GM18520 (cell line): ENCODE measurements at regions not wholly inside any gene's neighbourhood (a gene's known extent, or its start where the extent isn't known, plus 50 kb on each side); places are given as distances from the start of the nearest gene placed in this dataset.
A peak's percentile ranks its signal among the peaks of the same experiment; 100 is the strongest.

Source experiments
- ATAC-seq: cut with Tn5 transposase; IDR thresholded peaks from one replicate; pipeline ENCODE4 v1.9.1; 2021; ENCODE audit not compliant: unreplicated experiment

DNA sequence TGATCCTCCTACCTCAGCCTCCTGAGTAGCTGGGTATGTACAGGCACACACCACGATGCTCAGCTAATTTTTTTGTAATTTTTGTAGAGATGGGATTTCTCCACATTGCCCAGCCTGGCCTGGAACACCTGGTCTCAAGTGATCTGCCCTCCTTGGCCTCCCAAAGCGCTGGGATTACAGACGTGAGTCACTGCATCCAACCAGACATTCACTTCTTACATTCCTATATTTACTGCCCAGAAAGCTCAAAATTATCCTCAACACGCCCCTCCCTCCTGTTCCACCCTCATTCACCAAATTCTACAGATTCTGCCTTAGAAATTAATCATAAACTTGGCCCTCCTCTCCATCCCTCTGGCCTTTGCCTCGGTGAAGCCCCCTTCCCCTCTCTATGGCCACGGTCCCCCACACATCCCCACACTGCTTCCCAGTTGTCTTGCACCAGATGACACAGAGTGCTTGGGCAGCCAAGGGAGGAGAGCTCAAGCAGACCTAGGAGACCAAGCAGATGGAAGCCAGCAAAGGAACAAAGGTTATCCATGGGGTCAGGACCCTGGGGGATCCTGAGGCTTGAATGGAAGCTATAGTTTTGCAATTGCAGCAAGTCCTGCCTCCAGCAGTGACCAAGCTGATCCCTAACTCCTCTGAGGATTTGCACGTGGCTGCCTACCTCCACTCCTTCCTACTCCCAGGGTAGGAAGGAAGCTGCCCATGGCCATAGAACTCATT lies 213.2 kb upstream of the FOXN3 start:
- no peak for ATAC-seq

DNA sequence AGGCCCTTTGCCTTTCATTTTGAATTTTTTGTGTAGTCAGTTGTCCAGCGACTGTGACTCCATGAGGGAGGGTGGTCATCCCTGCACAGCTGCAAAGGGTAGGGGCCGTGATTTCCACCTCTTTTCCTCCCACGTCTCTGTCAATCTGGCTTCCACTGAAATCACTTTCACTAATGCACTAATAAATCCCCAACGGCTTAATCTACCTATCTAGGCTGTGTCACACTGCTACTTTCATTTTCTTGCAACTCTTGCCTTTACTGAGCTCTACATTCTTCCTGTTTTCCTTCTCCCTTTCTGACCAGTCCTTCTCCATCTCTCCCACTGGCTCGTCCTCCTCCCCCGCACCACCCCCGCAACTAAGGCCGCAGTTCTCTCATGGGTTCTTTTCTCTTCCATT lies 212.3 kb upstream of the FOXN3 start:
- ATAC-seq = no peak

DNA sequence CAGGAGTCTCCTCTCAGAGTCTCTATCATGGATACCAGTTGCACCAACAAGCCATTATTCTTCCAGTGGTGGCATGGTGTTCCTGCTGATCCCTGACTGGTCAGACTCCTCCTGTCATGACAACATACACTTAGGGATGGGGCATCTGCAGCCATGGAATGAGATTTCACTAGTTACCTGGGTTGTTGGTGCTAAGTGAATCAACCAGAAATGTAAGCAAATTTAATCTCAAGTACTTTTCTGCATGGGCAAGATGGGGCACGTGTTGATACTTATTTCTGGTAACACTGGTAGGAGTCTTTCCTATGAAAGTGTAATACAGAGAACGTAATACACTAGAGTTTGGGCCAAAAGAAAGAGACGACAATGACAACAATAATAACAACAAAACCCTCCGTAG lies 211.5 kb upstream of the FOXN3 start:
- no peak for ATAC-seq

- ATAC-seq = no peak
These were observed 209.3 kb upstream of the FOXN3 start for GRCh38 chr14:89626233-89626806.

GRCh38 chr14:89625731-89626232 lies 208.7 kb upstream of the FOXN3 start:
- no peak for ATAC-seq

DNA sequence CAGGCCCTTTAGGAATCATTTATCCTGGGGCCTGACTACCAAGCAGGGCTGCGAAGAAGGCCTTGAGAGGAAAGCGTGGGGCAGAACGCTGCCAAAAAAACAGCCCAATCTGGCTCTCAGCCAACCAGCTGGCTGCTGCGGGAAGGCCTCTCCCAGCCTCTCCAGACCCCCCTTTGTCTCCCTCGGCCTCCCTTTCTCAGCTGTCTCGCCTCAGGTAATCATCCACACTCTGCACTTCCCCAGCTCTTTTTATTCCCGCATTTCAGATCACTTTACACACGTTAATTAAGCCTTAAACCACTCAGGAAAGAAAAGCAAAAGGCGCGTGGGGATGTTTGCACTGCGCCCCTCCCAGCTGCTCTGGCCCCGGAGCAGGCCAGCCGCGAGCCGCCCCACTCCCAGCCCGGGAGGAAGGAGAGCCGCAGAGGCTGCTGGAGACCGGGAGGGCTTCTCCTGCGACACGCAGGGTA lies 208.2 kb upstream of the FOXN3 start:
- ATAC-seq = no peak

DNA sequence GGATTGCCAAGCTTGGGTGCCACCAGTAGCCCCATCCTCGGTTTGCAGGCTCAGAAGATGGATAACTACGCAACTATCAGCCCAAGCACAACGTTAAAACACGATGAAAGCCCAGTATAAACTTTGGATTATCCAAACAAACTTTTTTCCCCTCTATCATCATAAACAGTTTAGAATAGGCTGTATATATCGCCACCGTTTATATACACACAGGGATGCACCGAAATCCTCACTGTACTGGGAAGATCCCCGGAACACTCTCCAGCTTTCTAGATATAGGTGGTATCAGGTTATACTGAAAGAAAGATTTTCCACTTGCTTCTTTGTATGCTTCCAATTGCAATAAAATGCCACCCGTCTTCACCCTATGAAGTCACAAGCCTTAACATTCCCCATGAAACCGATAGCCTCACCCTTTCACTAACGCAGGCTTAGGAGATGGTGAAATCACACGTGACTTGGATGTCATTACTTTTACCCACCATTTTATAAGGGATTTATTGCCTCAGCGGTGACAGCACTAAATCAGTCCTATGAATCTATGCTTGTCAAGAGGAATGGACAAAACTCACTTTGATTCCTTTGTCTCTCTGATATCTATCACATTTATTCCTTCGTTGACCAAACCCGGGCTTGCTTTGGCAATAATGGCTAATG lies 207.6 kb upstream of the FOXN3 start:
- no peak for ATAC-seq

DNA sequence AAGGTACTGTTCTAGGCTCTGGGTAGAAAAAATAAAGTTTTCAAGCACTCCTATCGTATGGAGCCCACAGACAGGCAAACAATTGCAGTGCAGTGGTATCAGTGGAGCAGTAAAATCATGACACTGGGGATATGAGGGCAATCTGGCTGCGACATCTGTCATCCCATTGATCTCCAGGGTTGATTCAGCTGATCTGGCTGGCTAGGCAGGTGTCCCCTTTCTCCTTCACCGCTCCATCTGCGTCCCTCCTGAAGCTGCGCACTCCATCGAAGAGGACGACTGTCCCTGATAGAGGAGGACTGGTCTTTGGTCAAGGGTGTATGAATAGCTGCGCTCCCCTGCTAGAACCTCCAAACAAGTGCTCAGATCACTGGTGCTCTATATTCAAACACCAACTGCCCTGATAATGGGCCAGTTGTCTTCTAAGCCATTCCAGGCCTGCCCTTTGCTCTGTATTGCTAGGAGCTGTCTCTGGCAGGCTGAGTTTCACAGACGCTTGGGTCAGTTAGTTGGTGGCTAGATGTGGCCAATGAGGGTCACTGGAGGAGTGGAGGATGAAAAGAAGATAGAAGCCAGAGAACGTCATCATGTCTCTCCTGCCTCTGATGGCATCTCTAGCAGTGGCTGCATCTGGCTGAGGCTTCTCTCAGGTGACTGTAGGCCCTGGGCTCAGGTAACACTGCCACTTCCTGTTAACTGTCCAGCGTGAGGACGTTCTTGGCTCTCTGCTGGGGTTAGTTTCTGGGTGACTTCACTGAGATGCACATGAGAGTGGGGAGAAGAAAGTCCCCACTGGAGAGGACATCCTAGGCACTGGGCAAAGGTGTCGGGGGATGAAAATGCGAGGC lies 205.0 kb upstream of the FOXN3 start:
- ATAC-seq = no peak

DNA sequence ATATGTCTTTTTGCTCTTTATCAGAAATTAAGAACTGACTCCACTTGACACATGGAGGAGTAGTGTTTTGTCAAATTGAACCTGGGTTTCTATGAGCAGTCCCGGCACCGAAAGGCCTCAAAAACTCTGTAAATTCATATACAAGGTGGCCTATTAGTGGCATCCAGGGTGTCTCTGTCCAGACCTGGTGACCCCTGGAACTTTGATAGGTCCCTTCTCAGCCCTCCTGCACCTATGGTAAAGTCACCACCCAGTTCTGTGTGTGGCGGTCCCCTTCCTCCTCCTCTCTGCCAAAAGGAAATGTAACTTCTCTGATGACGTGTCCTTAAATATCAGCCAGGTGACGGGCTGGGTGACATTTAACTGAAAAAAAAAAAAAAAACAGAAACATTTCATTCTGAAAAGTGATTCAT lies 204.0 kb upstream of the FOXN3 start:
- no peak for ATAC-seq

GRCh38 chr14:89620436-89620835 lies 203.4 kb upstream of the FOXN3 start:
- ATAC-seq = no peak

GRCh38 chr14:89619596-89619995 lies 202.6 kb upstream of the FOXN3 start:
- ATAC-seq = no peak

- peak; percentile 59 for ATAC-seq
These were observed 201.9 kb upstream of the FOXN3 start for GRCh38 chr14:89618811-89619551.

DNA sequence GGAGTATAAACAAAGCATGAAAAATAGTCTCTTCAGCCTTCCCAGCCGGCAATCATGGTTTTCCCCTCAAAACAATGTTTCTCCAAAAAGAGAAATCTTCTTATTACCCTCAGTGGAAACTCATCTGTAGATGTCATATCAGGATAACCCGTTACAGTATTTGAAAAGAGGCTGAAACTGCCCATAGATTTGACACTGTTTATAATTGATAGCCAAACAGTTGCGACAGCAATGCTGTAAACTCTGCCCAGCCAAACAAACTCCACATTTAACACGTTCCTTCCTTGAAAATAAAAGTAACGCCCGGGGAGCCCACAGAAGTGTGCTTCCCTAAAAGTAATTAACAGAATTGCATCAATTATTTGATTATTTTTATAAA lies 201.3 kb upstream of the FOXN3 start:
- no peak for ATAC-seq

DNA sequence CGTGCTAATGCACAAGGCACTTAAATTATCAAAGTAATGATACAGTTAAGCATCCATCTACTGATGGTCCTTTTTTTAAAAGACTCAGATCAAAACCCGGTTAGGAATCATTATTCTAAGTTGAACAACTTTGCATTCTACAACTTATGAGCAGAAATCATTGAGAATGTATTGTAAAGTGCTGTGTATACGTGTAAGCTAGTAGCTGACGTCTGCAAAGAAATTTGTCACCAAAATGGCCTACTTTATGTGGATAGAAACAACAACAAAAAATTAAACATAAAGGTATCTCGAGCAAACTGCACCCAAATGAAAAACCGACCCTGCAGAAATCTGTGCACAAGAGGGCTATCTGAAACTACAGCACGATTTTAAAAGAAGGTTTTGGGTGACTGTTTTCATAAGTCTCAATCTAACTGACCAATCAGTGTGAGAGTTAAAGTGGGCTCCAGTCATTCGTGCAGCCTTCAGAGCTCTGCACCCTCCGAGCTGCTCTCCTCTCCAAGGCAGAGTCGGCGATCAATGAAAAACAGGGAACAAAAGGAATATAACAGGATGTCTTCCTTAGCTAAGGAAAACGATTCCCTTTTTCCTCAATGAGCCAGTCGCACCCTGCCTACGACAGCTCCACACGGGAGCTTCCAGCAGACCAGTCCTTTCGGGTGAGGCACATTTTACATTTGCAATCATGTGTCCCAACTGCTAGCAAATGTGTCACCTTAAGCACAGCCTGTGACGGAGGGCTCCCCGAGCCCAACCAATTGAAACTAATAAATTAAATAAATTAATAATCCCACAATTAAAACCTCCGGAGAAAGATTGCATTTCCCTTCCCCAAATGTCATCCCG lies 200.7 kb upstream of the FOXN3 start:
- no peak for ATAC-seq

DNA sequence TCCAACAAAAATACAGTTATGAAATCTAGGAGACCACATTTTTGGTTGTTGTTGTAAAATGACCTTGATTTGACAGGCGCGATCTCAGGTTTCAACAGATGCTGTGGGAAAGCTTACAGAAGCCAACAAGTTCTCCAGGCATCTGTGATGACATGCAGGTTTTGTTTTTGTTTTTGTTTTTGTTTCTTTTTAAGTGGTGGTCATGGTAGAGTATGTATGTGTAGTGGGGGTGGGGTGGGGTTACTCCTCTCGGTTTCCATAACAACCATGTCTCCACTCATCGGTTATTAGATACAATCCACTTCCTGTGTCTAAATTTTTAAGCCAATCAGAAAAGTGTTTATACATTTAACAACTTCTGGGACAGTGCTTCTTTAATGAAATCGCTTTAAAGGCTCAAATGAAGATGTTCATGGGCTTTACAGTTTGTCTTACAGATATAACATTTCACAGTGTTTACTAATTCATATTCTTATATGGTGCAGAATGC lies 199.9 kb upstream of the FOXN3 start:
- ATAC-seq = peak; percentile 45

GRCh38 chr14:89616425-89616824 lies 199.4 kb upstream of the FOXN3 start:
- no peak for ATAC-seq

DNA sequence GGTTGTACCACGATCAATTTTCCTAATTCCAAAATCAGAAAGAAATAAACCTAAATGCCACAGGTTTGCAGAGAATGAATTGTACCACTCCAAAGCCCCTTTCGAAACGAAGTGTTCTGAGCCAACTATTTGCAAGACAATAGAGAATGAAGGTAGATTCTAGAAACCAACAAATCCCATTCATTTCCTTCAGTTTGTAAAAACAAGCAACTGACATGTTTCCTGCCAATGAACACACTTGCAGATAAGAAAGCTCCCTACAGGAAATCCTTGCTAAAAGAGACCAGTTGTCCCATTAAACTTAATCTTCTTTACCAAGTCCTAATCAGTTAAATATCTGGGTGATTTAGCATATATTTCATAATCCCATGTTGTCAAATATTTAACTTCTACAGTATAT lies 198.4 kb upstream of the FOXN3 start:
- no peak for ATAC-seq

DNA sequence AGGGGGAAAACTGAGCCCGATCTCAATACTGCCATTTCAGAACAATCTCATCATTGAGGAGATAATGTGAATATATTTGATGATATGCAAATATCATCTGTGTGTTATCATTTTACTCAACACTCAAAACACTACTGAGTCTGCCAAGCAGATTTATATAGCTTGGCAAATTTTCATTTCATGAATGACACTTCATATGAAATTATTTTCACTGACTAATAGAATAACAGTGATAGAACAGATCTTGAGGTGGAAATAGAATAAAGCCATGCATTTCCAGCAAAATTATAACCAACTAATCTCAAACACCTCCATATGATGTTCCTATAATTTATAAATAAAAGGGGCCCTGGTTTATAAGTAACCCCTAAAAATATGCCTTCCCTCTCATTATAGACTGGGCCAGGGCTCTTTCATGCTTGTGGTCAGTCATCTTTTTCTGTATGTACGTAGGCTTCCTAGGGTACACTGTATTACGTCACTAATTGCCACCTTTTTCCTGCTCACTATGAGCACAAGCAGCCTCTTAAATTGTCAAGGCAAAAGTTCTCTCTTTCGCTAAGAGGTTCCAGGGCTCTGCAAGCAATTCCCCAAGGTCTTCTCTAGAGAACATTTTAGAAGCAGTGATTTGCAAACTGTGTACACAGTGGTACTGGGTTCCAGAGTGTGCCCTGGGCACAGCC lies 197.1 kb upstream of the FOXN3 start:
- no peak for ATAC-seq
